ENCODE measurements at regions not wholly inside any gene's neighbourhood (a gene's known extent, or its start where the extent isn't known, plus 50 kb on each side); places are given as distances from the start of the nearest gene placed in this dataset.

- DNase-seq (ENCODE audit: low read depth) = no peak
- H3K4me3 ChIP-seq (ENCODE audit: low read depth, low read length) = no peak overlapping the region
Measured at GRCh38 chr3:459311-459670, 262.7 kb downstream of the CHL1 start.

GRCh38 chr3:461006-461405 lies 264.4 kb downstream of the CHL1 start:
- H3K4me3 ChIP-seq (ENCODE audit: low read depth, low read length) = no peak overlapping the region
- DNase-seq (ENCODE audit: low read depth) = no peak

GRCh38 chr3:462851-463250 lies 266.3 kb downstream of the CHL1 start:
- H3K4me3 ChIP-seq (ENCODE audit: low read depth, low read length) = no peak overlapping the region
- no peak for DNase-seq (ENCODE audit: low read depth)

GRCh38 chr3:463252-464192 lies 267.0 kb downstream of the CHL1 start:
- DNase-seq (ENCODE audit: low read depth) = no peak
- H3K4me3 ChIP-seq (ENCODE audit: low read depth, low read length) = no peak overlapping the region

GRCh38 chr3:464255-464654 lies 267.7 kb downstream of the CHL1 start:
- DNase-seq (ENCODE audit: low read depth) = no peak

GRCh38 chr3:468172-468571 lies 271.6 kb downstream of the CHL1 start:
- DNase-seq (ENCODE audit: low read depth) = no peak
- no peak overlapping the region for H3K4me3 ChIP-seq (ENCODE audit: low read depth, low read length)

More at GRCh38 chr3:464255-464654, 267.7 kb downstream of the CHL1 start:
- no peak overlapping the region for H3K4me3 ChIP-seq (ENCODE audit: low read depth, low read length)

GRCh38 chr3:473033-473800 lies 276.7 kb downstream of the CHL1 start:
- no peak overlapping the region for H3K4me3 ChIP-seq (ENCODE audit: low read depth, low read length)

GRCh38 chr3:474828-475227 lies 278.3 kb downstream of the CHL1 start:
- no peak overlapping the region for H3K4me3 ChIP-seq (ENCODE audit: low read depth, low read length)
- no peak for DNase-seq (ENCODE audit: low read depth)

More at GRCh38 chr3:473033-473800, 276.7 kb downstream of the CHL1 start:
- no peak for DNase-seq (ENCODE audit: low read depth)

GRCh38 chr3:480070-480469 lies 283.5 kb downstream of the CHL1 start:
- no peak overlapping the region for H3K4me3 ChIP-seq (ENCODE audit: low read depth, low read length)
- no peak for DNase-seq (ENCODE audit: low read depth)

GRCh38 chr3:481111-481510 lies 284.5 kb downstream of the CHL1 start:
- no peak overlapping the region for H3K4me3 ChIP-seq (ENCODE audit: low read depth, low read length)
- DNase-seq (ENCODE audit: low read depth) = no peak

GRCh38 chr3:481680-482079 lies 285.1 kb downstream of the CHL1 start:
- no peak for DNase-seq (ENCODE audit: low read depth)
- H3K4me3 ChIP-seq (ENCODE audit: low read depth, low read length) = no peak overlapping the region

GRCh38 chr3:482479-482878 lies 285.9 kb downstream of the CHL1 start:
- no peak overlapping the region for H3K4me3 ChIP-seq (ENCODE audit: low read depth, low read length)
- no peak for DNase-seq (ENCODE audit: low read depth)

- H3K4me3 ChIP-seq (ENCODE audit: low read depth, low read length) = no peak overlapping the region
- no peak for DNase-seq (ENCODE audit: low read depth)
Measured at GRCh38 chr3:484341-484740, 287.8 kb downstream of the CHL1 start.

GRCh38 chr3:487614-488013 lies 291.1 kb downstream of the CHL1 start:
- H3K4me3 ChIP-seq (ENCODE audit: low read depth, low read length) = no peak overlapping the region
- no peak for DNase-seq (ENCODE audit: low read depth)

GRCh38 chr3:492586-493316 lies 296.2 kb downstream of the CHL1 start:
- no peak for DNase-seq (ENCODE audit: low read depth)
- H3K4me3 ChIP-seq (ENCODE audit: low read depth, low read length) = no peak overlapping the region

- DNase-seq (ENCODE audit: low read depth) = no peak
- H3K4me3 ChIP-seq (ENCODE audit: low read depth, low read length) = no peak overlapping the region
Measured at GRCh38 chr3:494190-494589, 297.6 kb downstream of the CHL1 start.

- no peak overlapping the region for H3K4me3 ChIP-seq (ENCODE audit: low read depth, low read length)
- no peak for DNase-seq (ENCODE audit: low read depth)
Measured at GRCh38 chr3:498487-498886, 301.9 kb downstream of the CHL1 start.

GRCh38 chr3:499001-499761 lies 302.6 kb downstream of the CHL1 start:
- no peak overlapping the region for H3K4me3 ChIP-seq (ENCODE audit: low read depth, low read length)

GRCh38 chr3:502486-502885 lies 305.9 kb downstream of the CHL1 start:
- DNase-seq (ENCODE audit: low read depth) = no peak
- no peak overlapping the region for H3K4me3 ChIP-seq (ENCODE audit: low read depth, low read length)

More at GRCh38 chr3:499001-499761, 302.6 kb downstream of the CHL1 start:
- DNase-seq (ENCODE audit: low read depth) = no peak
